BLaER1 treated with 17β-estradiol and CSF1 and Interleukin-3, amounts not matched to agents 10 nM and 100 nM (cell line): ENCODE measurements at regions not wholly inside any gene's neighbourhood (a gene's known extent, or its start where the extent isn't known, plus 50 kb on each side); places are given as distances from the start of the nearest gene placed in this dataset.

Experiments used
- H3K27ac ChIP-seq, 11 experiments: shearing (Covaris generic); formaldehyde crosslinking; 2 replicates each; pipeline ENCODE4 v1.8.1; 2022
- H3K27me3 ChIP-seq, 11 experiments: shearing (Covaris generic); formaldehyde crosslinking; 2 replicates each; pipeline ENCODE4 v1.8.1; 2022
- H3K36me3 ChIP-seq, 11 experiments: shearing (Covaris generic); formaldehyde crosslinking; 2 replicates each; pipeline ENCODE4 v1.8.1; 2022
- H3K4me1 ChIP-seq, 10 experiments: shearing (Covaris generic); formaldehyde crosslinking; 2 replicates each; pipeline ENCODE4 v1.8.1; 2022
- H3K4me2 ChIP-seq, 11 experiments: shearing (Covaris generic); formaldehyde crosslinking; 2 replicates each; pipeline ENCODE4 v1.8.1; 2022
- H3K4me3 ChIP-seq, 10 experiments: shearing (Covaris generic); formaldehyde crosslinking; 2 replicates each; pipeline ENCODE4 v1.8.1; 2022
- H3K9ac ChIP-seq, 11 experiments: shearing (Covaris generic); formaldehyde crosslinking; 2 replicates each; pipeline ENCODE4 v1.8.1; 2022
- H3K9me3 ChIP-seq, 11 experiments: shearing (Covaris generic); formaldehyde crosslinking; replicated peaks in 1 of 11; 2 replicates each; pipeline ENCODE4 v1.8.1; 2022
- H4K20me1 ChIP-seq, 11 experiments: shearing (Covaris generic); formaldehyde crosslinking; 2 replicates each; pipeline ENCODE4 v1.8.1; 2022
- Cebpa-rat ChIP-seq, 11 experiments: shearing (Covaris generic); IDR thresholded peaks; 2 replicates each; pipeline ENCODE4 v1.8.1; 2022

- Histone ChIP-seq H3K9ac (no peak overlapping the region), H3K9me3 (peaks cover 27 to 40% (median 33%) of the 10 kb centered on the region in 11 experiments), H3K4me1 (no peaks in the 10 kb centered on the region), H3K27me3 (no peaks in the 10 kb centered on the region), H4K20me1 (no peaks in the 10 kb centered on the region), H3K4me2 (no peak overlapping the region), H3K4me3 (no peak overlapping the region), H3K36me3 (no peaks in the 10 kb centered on the region), H3K27ac (no peak overlapping the region)
- TF ChIP-seq Cebpa-rat (IDR thresholded peaks at IDR 0.05), result no peak
Observed at GRCh38 chr12:19826980-19827550, 387.8 kb downstream of the AEBP2 start.

DNA sequence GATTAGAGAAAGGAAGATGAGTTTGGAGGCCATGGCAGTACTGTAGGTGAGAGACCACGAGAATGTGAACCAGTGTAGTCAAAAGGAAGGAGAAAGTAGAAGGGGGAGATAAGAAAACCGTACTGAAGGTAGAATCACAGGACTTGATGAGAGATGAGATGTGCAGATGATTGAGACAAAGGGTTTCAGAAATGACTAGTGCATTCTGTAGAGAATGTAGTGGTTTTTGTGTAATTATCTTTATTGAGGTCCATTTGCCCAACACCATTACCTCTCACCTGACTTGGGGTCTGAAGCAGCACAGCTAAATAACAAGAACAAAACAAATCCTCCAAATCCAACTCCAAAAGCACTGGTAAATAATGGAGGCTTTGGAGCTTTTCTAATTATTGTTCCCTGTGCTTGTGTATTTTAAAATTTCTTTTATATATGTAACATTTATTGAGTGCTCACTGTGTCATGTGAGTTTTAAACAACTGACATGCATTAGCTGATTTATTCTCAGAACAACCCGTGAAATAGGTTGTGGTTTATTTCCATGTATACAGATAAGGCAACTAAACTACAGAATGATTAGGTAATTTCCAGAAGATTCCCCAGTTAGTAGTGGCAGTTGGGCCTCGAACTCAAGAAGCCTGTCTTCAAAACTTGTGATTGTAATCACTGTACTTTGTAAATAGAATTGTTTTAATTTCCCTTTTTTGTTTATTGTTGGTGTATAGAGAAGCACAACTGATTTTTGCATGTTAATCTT lies 390.0 kb downstream of the AEBP2 start:
- TF ChIP-seq Cebpa-rat (IDR thresholded peaks at IDR 0.05), result no peak

GRCh38 chr12:19830446-19830845 lies 391.2 kb downstream of the AEBP2 start:
- H3K9ac ChIP-seq, result no peak overlapping the region
- H3K27ac ChIP-seq, result no peak overlapping the region
- TF ChIP-seq Cebpa-rat (IDR thresholded peaks at IDR 0.05), result no peak
- no peaks in the 10 kb centered on the region for H3K36me3 ChIP-seq
- H3K27me3 ChIP-seq, result no peaks in the 10 kb centered on the region
- no peaks in the 10 kb centered on the region for H3K4me1 ChIP-seq
- H3K4me3 ChIP-seq, result no peak overlapping the region
- no peak overlapping the region for H3K4me2 ChIP-seq
- H3K9me3 ChIP-seq, result peaks cover 20 to 30% (median 23%) of the 10 kb centered on the region in 11 experiments
- H4K20me1 ChIP-seq, result no peaks in the 10 kb centered on the region

More for the DNA sequence above, 390.0 kb downstream of the AEBP2 start:
- H3K4me2 ChIP-seq, result no peak overlapping the region
- no peaks in the 10 kb centered on the region for H3K27me3 ChIP-seq
- H3K9me3 ChIP-seq, result peaks cover 20 to 30% (median 24%) of the 10 kb centered on the region in 11 experiments
- H3K4me3 ChIP-seq, result no peak overlapping the region
- H3K4me1 ChIP-seq, result no peaks in the 10 kb centered on the region
- H3K27ac ChIP-seq, result no peak overlapping the region
- H4K20me1 ChIP-seq, result no peaks in the 10 kb centered on the region
- H3K36me3 ChIP-seq, result no peaks in the 10 kb centered on the region
- no peak overlapping the region for H3K9ac ChIP-seq

DNA sequence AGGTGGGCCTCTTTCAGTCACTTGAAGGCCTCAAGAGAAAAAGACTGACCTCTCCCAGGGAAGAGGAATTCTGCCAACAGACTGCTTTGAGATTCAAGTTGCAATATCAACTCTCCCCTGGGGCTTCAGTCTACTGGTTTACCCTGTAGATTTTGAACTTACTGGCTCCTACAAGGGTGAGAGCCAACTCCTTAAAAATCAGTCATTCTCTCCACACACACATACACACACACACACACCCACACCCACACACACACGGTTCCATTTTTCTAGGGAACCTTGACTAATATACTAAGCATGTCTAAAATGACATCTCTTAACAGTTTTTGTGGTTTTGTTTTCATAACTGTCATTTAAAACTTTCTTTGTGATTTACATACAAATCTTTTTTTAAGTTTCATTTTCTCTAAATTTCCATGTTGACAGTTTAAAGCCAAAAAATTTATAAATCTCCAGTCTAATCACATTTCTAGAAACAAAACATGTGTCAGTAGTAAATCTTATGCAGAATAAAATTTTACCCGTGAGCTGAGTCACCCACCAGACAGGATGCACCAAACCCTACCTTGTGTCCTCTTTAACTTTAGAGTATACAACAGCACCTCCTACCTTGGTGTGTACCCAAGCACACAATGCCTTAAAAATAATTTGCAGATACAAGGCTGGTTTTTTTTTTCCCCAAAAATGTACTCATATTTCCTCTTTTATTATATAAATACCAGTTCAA lies 394.6 kb downstream of the AEBP2 start:
- Histone ChIP-seq H3K27me3 (no peaks in the 10 kb centered on the region), H3K27ac (no peak overlapping the region), H3K9me3 (peaks cover 0 to 11% (median 8%) of the 10 kb centered on the region in 11 experiments; a peak in 9 of 22 replicates), H3K4me1 (no peaks in the 10 kb centered on the region), H3K9ac (no peak overlapping the region), H3K36me3 (no peaks in the 10 kb centered on the region), H4K20me1 (no peaks in the 10 kb centered on the region), H3K4me3 (no peak overlapping the region), H3K4me2 (no peak overlapping the region)
- TF ChIP-seq Cebpa-rat (IDR thresholded peaks at IDR 0.05), result no peak

DNA sequence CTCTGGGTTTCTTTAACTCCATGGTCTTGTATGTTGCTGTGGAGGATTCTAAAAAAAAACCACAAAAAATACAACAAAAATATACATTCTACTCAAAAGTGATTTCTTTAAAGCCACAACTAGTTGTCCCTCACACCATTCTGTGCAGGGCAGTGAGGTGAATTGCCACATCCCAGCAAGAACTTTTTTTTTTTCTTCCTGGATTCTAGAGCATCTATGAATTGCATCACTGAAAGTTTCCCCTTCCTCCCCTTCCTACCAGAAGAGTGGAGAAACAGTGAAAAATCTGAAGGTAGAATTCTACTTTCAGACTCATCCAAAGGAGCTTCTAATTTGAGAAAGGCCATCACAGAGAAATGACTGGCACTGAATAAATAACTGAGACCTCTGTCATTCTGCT lies 395.3 kb downstream of the AEBP2 start:
- Histone ChIP-seq H3K36me3 (no peaks in the 10 kb centered on the region), H3K9ac (no peak overlapping the region), H3K4me1 (no peaks in the 10 kb centered on the region), H3K27ac (no peak overlapping the region), H3K27me3 (no peaks in the 10 kb centered on the region), H4K20me1 (no peaks in the 10 kb centered on the region), H3K4me2 (no peak overlapping the region), H3K4me3 (no peak overlapping the region), H3K9me3 (peaks cover 0 to 11% (median 8%) of the 10 kb centered on the region in 11 experiments; a peak in 9 of 22 replicates)
- TF ChIP-seq Cebpa-rat (IDR thresholded peaks at IDR 0.05), result no peak

DNA sequence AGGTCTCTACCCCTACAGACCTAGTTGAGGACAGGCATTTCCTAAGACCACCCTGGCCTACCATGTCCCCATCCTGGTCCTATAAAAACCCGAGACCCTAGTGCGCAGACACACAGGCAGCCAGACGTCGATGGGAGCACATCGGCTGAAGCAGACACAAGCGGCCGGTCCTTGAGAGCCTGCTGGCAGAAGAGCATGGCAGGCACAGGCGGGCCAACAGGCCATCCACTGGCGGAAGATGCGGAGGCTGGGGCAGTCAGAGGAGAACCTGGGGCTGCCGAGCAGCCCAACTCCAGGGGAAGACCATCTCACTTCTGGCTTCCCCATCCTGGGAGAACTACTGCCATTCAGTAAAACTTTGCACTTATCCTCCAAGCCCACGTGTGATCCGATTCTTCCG lies 396.8 kb downstream of the AEBP2 start:
- Histone ChIP-seq H3K9ac (no peak overlapping the region), H3K36me3 (no peaks in the 10 kb centered on the region), H3K27me3 (no peaks in the 10 kb centered on the region), H3K4me3 (no peak overlapping the region), H3K4me2 (no peak overlapping the region), H3K27ac (no peak overlapping the region), H3K9me3 (peaks cover 0 to 11% (median 8%) of the 10 kb centered on the region in 11 experiments; a peak in 9 of 22 replicates), H3K4me1 (no peaks in the 10 kb centered on the region), H4K20me1 (no peaks in the 10 kb centered on the region)
- TF ChIP-seq Cebpa-rat (IDR thresholded peaks at IDR 0.05), result no peak

DNA sequence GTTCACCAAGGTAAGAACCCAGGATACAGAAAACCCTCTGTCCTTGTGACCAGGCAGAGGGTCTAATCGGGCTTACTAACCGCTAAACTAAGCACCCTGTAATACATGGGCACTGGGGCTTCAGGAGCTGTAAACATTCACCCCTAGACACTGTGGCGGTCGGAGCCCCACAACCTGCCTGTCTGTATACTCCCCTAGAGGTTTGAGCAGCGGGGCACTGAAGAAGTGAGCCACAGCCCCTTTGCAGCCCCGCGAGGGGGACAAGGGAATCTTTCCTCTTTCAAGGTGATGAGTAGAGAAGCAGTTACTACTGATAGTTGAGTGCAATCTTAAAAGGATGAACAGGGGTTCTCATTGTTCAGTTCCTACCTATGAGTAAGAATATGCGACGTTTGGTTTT lies 397.2 kb downstream of the AEBP2 start:
- no peaks in the 10 kb centered on the region for H4K20me1 ChIP-seq
- no peak overlapping the region for H3K4me3 ChIP-seq
- H3K27me3 ChIP-seq, result no peaks in the 10 kb centered on the region
- no peaks in the 10 kb centered on the region for H3K36me3 ChIP-seq
- no peak for TF ChIP-seq Cebpa-rat (IDR thresholded peaks at IDR 0.05)
- no peak overlapping the region for H3K4me2 ChIP-seq
- peaks cover 0 to 11% (median 8%) of the 10 kb centered on the region in 11 experiments; a peak in 9 of 22 replicates for H3K9me3 ChIP-seq
- no peak overlapping the region for H3K9ac ChIP-seq
- no peak overlapping the region for H3K27ac ChIP-seq
- H3K4me1 ChIP-seq, result no peaks in the 10 kb centered on the region

GRCh38 chr12:19837543-19837942 lies 398.3 kb downstream of the AEBP2 start:
- Histone ChIP-seq H3K4me3 (no peak overlapping the region), H3K4me1 (no peaks in the 10 kb centered on the region), H3K27ac (no peak overlapping the region), H3K36me3 (no peaks in the 10 kb centered on the region), H3K9ac (no peak overlapping the region), H3K27me3 (no peaks in the 10 kb centered on the region), H3K4me2 (no peak overlapping the region), H3K9me3 (peaks cover 0 to 11% (median 8%) of the 10 kb centered on the region in 11 experiments; a peak in 9 of 22 replicates), H4K20me1 (no peaks in the 10 kb centered on the region)
- TF ChIP-seq Cebpa-rat (IDR thresholded peaks at IDR 0.05), result no peak

GRCh38 chr12:19841451-19841850 lies 402.2 kb downstream of the AEBP2 start:
- Histone ChIP-seq H3K4me1 (no peaks in the 10 kb centered on the region), H3K4me2 (no peak overlapping the region), H4K20me1 (no peaks in the 10 kb centered on the region), H3K9me3 (peaks cover 0 to 4% (median 3%) of the 10 kb centered on the region in 11 experiments; a peak in 8 of 22 replicates), H3K36me3 (no peaks in the 10 kb centered on the region), H3K9ac (no peak overlapping the region), H3K4me3 (no peak overlapping the region), H3K27me3 (no peaks in the 10 kb centered on the region), H3K27ac (no peak overlapping the region)
- no peak for TF ChIP-seq Cebpa-rat (IDR thresholded peaks at IDR 0.05)
